GM12875 (cell line): ENCODE measurements at regions not wholly inside any gene's neighbourhood (a gene's known extent, or its start where the extent isn't known, plus 50 kb on each side); places are given as distances from the start of the nearest gene placed in this dataset.

Experiments
- H3K4me3 ChIP-seq: one replicate; pipeline ENCODE4 v1.5.1; 2011; ENCODE audit warnings: low read depth, low read length, control low read depth
- TF ChIP-seq, protein P1 (sequence below): IDR thresholded peaks from 2 replicates; pipeline ENCODE4 v1.5.1; 2011; ENCODE audit warnings: low read depth, mild to moderate bottlenecking, control low read depth, inconsistent platforms, low read length, moderate library complexity, borderline replicate concordance; ENCODE audit not compliant: insufficient read depth

GRCh38 chr6:14750059-14750661, 495.7 kb upstream of the JARID2 start:
- TF ChIP-seq, protein P1, sequence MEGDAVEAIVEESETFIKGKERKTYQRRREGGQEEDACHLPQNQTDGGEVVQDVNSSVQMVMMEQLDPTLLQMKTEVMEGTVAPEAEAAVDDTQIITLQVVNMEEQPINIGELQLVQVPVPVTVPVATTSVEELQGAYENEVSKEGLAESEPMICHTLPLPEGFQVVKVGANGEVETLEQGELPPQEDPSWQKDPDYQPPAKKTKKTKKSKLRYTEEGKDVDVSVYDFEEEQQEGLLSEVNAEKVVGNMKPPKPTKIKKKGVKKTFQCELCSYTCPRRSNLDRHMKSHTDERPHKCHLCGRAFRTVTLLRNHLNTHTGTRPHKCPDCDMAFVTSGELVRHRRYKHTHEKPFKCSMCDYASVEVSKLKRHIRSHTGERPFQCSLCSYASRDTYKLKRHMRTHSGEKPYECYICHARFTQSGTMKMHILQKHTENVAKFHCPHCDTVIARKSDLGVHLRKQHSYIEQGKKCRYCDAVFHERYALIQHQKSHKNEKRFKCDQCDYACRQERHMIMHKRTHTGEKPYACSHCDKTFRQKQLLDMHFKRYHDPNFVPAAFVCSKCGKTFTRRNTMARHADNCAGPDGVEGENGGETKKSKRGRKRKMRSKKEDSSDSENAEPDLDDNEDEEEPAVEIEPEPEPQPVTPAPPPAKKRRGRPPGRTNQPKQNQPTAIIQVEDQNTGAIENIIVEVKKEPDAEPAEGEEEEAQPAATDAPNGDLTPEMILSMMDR: no peak
- H3K4me3 ChIP-seq: no peak overlapping the region

- TF ChIP-seq, protein P1: no peak
- H3K4me3 ChIP-seq: no peak overlapping the region
These were observed 494.2 kb upstream of the JARID2 start for GRCh38 chr6:14751645-14752175.

DNA sequence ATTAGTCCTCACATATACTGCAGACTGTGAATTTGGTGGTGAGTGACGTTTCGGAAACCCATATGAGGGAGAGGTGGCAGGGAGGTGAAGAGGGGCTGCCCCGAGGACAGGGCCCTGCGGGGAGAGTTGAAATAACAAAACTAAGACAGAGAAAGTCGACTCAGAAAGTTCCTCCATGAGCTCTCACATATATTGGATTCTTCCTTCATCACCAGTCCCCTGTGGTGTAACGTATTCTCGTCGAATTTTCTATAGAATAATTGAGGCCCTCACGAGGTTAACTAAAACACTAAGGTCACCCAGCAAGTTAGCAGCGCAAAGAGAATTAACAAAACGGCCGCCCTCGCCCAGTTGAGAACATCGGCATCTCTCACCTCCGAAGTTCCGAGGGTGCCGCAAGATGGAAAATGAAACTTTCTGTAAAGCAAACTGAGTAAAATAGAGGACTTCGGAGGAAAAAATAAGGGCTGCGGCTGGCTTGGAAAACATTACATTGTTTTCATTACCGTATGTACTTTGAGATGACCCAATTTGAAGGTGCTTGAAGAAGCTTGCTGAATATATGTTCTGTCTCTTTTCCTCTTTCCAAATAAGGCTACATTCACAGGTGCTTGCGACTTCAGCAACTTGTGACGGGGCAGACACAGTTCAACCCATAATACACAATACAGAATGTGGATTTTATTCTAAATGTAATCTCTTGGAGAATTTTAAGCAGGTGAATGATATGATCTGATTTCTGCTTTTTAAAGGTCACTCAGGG, 490.9 kb upstream of the JARID2 start:
- H3K4me3 ChIP-seq: no peak overlapping the region
- TF ChIP-seq, protein P1: no peak

DNA sequence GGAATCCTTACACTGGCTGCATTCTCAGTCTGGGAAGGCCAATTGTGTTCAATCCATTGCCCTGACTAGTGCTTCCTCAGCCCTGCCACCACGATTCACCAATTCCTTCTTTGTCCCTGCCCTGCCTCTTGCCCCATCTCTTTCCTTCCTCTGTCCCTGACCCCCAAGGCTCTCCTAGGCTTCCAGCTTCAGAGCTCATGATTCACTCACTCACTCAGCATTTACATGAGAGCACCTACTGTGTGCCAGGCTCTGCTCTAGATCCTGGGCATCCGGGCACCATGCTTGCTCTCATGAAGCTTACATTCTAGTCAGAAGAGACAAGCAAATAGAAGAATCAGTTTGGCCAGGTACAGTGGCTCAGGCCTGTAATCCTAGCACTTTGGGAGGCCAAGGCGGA, 489.5 kb upstream of the JARID2 start:
- TF ChIP-seq, protein P1: no peak
- no peak overlapping the region for H3K4me3 ChIP-seq

- no peak overlapping the region for H3K4me3 ChIP-seq
- TF ChIP-seq, protein P1: no peak
These were observed 488.9 kb upstream of the JARID2 start for GRCh38 chr6:14757014-14757413.

GRCh38 chr6:14757418-14757817, 488.5 kb upstream of the JARID2 start:
- H3K4me3 ChIP-seq: no peak overlapping the region
- TF ChIP-seq, protein P1: no peak
